CD4-positive, alpha-beta T cell treated with Interleukin-6 at 100 ng/mL for 8 hours (primary cell): ENCODE measurements at regions not wholly inside any gene's neighbourhood (a gene's known extent, or its start where the extent isn't known, plus 50 kb on each side); places are given as distances from the start of the nearest gene placed in this dataset.
"Not testable (repeated sequence)": the region's sequence is repeated elsewhere in the genome, so short reads cannot be mapped to it uniquely, and the experiment has no call there.

ENCODE experiments used
- DNase-seq: peaks from one replicate; pipeline ENCODE4 v3.0.0-alpha.2; 2020; ENCODE audit warnings: mixed read lengths, low spot score

GRCh38 chr18:2112435-2113045 is 458.8 kb downstream of the METTL4 start:
- no peak for DNase-seq

DNA sequence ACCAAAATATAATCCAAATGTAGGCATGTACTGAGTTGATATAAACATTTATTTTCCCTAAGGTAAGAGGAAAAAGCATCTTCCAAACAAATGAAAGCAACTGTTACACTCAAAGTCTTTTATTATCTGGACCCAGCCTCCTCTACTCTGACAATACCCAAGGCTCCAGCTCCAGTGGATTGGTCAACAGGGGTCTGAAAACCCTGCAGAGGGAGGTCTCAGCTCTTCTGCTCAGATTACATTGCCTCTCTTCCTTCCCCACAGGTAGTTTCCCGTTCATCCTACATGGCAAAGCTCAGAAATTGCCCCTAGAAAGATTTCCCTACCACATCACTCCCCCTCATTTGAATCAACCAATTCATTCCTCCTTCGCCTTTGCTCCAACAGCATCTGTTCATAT is 457.0 kb downstream of the METTL4 start:
- no peak for DNase-seq

- DNase-seq = no peak
Measured at GRCh38 chr18:2114765-2115164, 456.5 kb downstream of the METTL4 start.

GRCh38 chr18:2121224-2121623 is 450.1 kb downstream of the METTL4 start:
- no peak for DNase-seq

GRCh38 chr18:2123077-2123476 is 448.2 kb downstream of the METTL4 start:
- no peak for DNase-seq

- DNase-seq = no peak
Measured at GRCh38 chr18:2134364-2134763, 436.9 kb downstream of the METTL4 start.

GRCh38 chr18:2135309-2135708 is 436.0 kb downstream of the METTL4 start:
- DNase-seq = no peak

GRCh38 chr18:2138552-2138951 is 432.8 kb downstream of the METTL4 start:
- DNase-seq = no peak

- DNase-seq = no peak
Measured at GRCh38 chr18:2139691-2140090, 431.6 kb downstream of the METTL4 start.

DNA sequence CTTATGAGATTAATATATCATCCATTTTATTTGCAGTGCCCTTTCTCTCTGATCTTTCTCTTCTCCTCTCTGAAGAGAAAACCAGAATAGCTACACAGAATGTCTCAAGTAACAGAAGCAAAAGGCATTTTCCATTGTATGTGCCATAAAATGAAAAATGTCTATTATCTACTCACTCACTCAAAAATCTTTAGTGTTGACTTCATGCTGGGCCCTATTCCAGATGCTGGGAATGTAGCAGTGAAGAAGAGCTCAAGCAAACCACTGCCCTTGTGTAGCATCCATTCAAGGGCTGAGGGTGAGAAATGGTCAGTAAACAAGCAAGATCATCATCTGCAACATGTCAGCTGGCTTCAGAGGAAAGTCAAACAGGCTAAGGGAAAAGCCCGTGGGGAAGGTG is 427.7 kb downstream of the METTL4 start:
- no peak for DNase-seq

DNA sequence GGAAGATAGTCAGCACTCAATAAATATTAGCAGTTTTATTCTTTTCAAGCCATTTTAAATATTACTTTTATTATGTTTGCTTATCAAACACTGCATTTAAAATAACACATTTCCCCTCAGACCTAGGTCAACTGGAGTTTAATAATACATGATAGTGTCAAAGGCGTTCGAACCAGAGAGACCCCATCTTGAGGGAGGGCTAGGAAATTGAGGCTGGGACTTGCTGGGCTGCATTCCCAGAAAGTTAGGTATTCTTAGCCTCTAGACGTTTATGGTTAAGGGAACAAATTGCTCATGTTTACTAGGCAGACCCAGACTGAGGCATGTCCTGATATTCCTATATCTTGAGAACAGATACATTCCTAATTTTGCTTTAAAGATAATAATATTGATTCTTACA is 426.5 kb downstream of the METTL4 start:
- DNase-seq = no peak

GRCh38 chr18:2146092-2146491 is 425.2 kb downstream of the METTL4 start:
- no peak for DNase-seq

- no peak for DNase-seq
Measured at GRCh38 chr18:2146754-2147153, 424.6 kb downstream of the METTL4 start.

DNA sequence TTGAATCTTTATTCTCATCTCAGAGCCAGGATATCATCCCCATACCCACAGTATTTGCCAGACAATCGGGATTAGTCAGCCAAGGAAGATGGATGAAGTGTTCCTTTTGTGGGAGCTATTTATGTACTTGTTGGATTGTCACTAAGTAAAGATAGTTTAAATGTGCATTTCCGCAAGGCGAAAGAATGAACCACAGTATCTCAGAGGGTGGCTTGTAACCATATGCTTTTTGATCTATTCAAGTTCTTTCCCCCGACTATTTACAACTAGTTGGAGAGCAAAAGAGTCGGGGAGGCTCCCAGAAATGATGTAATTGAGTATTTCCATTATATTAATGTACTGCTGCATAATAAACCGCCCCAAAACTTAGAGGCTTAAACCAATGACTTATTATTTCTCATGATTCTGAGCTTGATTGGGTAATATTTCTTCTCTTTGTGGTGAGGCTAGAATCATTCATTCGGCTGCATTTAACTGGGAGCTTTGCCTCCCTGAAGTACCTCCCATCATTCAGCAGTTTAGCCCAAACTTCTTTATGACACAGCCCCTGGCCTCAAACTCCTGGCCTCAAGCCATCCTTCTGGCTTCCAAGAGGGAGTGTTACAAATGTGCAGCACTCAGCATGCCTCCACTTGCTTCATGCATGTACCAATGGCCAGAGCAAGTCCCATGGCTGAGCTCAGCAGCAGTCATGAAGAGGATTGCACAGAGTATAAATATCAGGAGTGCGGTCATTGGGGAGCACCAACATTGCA is 423.7 kb downstream of the METTL4 start:
- no peak for DNase-seq

- DNase-seq = no peak
Measured at GRCh38 chr18:2148823-2149222, 422.5 kb downstream of the METTL4 start.

GRCh38 chr18:2150566-2150965 is 420.7 kb downstream of the METTL4 start:
- no peak for DNase-seq

DNA sequence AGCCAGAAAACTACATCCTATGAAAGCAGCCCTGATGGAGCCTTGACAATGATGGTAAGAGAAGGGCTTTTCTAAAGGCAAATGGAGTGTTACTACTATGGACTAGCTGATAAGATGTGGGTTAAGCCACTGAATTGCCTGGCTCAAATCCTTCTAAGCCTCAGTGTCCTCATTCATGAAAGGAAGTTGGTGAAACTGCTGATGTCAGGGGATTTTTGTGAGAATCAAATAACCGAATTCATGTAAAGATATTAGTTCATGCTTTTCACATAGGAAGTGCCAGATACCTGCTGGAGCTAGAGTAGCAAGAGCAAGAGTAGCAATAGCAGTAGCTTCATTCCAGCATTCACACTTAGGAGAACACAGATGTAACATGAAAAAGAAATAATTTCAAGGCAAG is 417.0 kb downstream of the METTL4 start:
- DNase-seq = no peak

DNA sequence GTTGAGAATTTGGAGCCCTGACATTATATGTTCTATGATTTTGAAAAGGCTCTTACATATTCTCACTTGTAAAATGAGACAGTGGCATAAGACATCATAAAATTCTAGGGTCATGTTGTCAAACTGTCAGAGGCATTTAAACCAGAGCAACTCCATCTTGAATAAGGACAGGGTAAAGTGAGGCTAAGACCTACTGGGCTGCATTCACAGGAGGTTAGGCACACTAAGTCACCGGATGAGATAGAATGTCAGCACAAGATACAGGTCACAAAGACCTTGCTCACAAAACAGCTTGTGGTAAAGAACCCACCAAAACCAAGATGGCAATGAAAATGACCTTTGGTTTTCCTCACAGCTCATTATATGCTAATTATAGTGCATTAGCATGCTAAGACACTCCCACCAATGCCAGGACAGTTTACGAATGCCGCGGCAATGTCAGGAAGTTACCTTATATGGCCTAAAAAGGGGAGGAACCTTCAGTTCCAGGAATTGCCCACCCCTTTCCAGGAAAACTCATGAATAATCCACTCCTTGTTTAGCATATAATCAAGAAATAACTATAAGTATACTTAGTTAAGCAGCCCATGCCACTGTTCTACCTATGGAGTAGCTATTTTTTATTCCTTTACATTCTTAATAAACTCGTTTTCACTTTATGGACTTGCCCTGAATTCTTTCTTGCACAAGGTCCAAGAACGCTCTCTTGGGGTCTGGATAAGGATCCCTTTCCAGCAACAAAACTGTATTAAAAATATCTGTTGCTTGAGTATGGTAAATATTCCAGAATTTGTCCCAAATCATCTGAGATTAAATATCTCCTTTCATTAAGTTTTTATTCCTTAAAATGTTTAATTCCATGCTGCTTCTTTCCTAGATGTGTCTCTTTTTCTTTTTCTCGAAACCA is 406.4 kb downstream of the METTL4 start:
- no peak for DNase-seq

GRCh38 chr18:2166876-2167275 is 404.4 kb downstream of the METTL4 start:
- DNase-seq = not testable (repeated sequence)

DNA sequence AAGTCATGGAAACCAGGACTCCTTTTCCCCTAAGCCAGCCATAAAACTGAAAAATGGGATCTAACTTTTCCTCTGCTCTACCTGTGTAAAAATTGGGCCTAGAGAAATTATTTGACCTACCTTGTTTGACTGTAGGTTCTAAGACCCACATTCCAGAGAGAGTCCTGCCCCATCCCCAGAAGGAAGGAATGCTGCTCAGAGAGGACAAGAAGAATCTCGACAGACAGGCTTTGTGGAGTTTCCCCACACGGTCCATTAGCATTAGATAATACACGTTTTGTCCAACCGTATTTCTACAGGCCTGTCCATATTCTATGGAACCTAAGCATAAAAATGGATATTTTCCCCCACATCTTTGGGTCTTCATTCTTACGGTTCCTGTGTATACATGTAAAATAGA is 403.3 kb downstream of the METTL4 start:
- no peak for DNase-seq

- no peak for DNase-seq
Measured at GRCh38 chr18:2169656-2170055, 401.6 kb downstream of the METTL4 start.

- no peak for DNase-seq
Measured at GRCh38 chr18:2171840-2172625, 399.3 kb downstream of the METTL4 start.
